ENCODE measurements at regions not wholly inside any gene's neighbourhood (a gene's known extent, or its start where the extent isn't known, plus 50 kb on each side); places are given as distances from the start of the nearest gene placed in this dataset.

- Histone ChIP-seq H3K4me3 (no peak overlapping the region), H3K9me3 (no peaks in the 10 kb centered on the region), H3K36me3 (no peaks in the 10 kb centered on the region), H3K27me3 (no peaks in the 10 kb centered on the region), H3K4me1 (no peaks in the 10 kb centered on the region), H3K9ac (ENCODE audit: low read depth in 2 of 2, low read length in 2 of 2) (no peak overlapping the region), H3K27ac (no peak overlapping the region)
- intact Hi-C loops (cut with DNase I): no loop called here
- no peak for DNase-seq
- TF ChIP-seq CTCF (IDR thresholded peaks at IDR 0.05): no peak
Measured at GRCh38 chr2:160931531-160931930, 228.7 kb upstream of the TANK start.

- Histone ChIP-seq H3K4me1 (no peaks in the 10 kb centered on the region), H3K27ac (no peak overlapping the region), H3K4me3 (no peak overlapping the region), H3K9ac (ENCODE audit: low read depth in 2 of 2, low read length in 2 of 2) (no peak overlapping the region), H3K27me3 (no peaks in the 10 kb centered on the region), H3K9me3 (no peaks in the 10 kb centered on the region), H3K36me3 (no peaks in the 10 kb centered on the region)
- TF ChIP-seq CTCF (IDR thresholded peaks at IDR 0.05): no peak
- DNase-seq: no peak
- intact Hi-C loops (cut with DNase I): no loop called here
Measured at GRCh38 chr2:160932960-160933359, 227.3 kb upstream of the TANK start.

GRCh38 chr2:160934263-160934662, 226.0 kb upstream of the TANK start:
- Histone ChIP-seq H3K27ac (no peak overlapping the region), H3K9ac (ENCODE audit: low read depth in 2 of 2, low read length in 2 of 2) (no peak overlapping the region), H3K4me3 (no peak overlapping the region), H3K9me3 (no peaks in the 10 kb centered on the region), H3K27me3 (no peaks in the 10 kb centered on the region), H3K4me1 (no peaks in the 10 kb centered on the region), H3K36me3 (no peaks in the 10 kb centered on the region)
- TF ChIP-seq CTCF (IDR thresholded peaks at IDR 0.05): no peak
- intact Hi-C loops (cut with DNase I): no loop called here
- DNase-seq: no peak

- H3K4me1 ChIP-seq: no peaks in the 10 kb centered on the region
- no peak for TF ChIP-seq CTCF (IDR thresholded peaks at IDR 0.05)
- no peaks in the 10 kb centered on the region for H3K36me3 ChIP-seq
- H3K9me3 ChIP-seq: no peaks in the 10 kb centered on the region
- DNase-seq: no peak
- no peak overlapping the region for H3K9ac ChIP-seq (ENCODE audit: low read depth in 2 of 2, low read length in 2 of 2)
- H3K27ac ChIP-seq: no peak overlapping the region
- H3K4me3 ChIP-seq: no peak overlapping the region
- H3K27me3 ChIP-seq: no peaks in the 10 kb centered on the region
- intact Hi-C loops (cut with DNase I): no loop called here
Measured at GRCh38 chr2:160934991-160935390, 225.2 kb upstream of the TANK start.

- DNase-seq: no peak
- H3K9me3 ChIP-seq: no peaks in the 10 kb centered on the region
- intact Hi-C loops (cut with DNase I): no loop called here
- no peak overlapping the region for H3K4me3 ChIP-seq
- no peaks in the 10 kb centered on the region for H3K36me3 ChIP-seq
- H3K9ac ChIP-seq (ENCODE audit: low read depth in 2 of 2, low read length in 2 of 2): no peak overlapping the region
- no peaks in the 10 kb centered on the region for H3K4me1 ChIP-seq
- no peak overlapping the region for H3K27ac ChIP-seq
- H3K27me3 ChIP-seq: no peaks in the 10 kb centered on the region
- no peak for TF ChIP-seq CTCF (IDR thresholded peaks at IDR 0.05)
Measured at GRCh38 chr2:160936044-160936806, 224.0 kb upstream of the TANK start.
